GM19239 (cell line): ENCODE measurements at regions not wholly inside any gene's neighbourhood (a gene's known extent, or its start where the extent isn't known, plus 50 kb on each side); places are given as distances from the start of the nearest gene placed in this dataset.
"Not testable (repeated sequence)": the region's sequence is repeated elsewhere in the genome, so short reads cannot be mapped to it uniquely, and the experiment has no call there.

Experiments used
- DNase-seq: peaks from one replicate; pipeline ENCODE4 v3.0.0; 2011; ENCODE audit warnings: low spot score; ENCODE audit not compliant: insufficient read length
- FAIRE-seq: peaks from 2 replicates; lab custom pipeline; 2011; peaks lifted over from hg19 to GRCh38; lab: Jason Lieb, UNC

DNA sequence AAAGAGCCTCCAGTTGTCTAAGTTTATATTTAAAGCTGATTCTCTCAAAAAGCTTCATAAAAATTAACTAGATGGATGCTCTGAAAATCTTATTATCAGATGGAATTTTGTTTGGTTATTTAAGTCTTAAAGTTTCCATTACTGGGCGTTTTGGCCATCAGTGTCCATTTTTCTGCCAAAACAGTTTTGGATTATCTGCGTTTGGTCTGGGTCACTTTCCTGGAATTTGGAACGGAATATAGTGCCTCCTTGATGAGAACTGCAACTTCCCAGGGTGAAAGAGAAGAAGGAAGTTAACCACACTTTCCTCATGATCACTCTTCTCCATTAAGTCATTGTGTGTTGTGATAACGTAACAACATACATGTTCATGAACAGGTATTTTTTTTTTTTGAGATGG lies 764.9 kb upstream of the AUTS2 start:
- DNase-seq (no peak), FAIRE-seq (no peak)

DNA sequence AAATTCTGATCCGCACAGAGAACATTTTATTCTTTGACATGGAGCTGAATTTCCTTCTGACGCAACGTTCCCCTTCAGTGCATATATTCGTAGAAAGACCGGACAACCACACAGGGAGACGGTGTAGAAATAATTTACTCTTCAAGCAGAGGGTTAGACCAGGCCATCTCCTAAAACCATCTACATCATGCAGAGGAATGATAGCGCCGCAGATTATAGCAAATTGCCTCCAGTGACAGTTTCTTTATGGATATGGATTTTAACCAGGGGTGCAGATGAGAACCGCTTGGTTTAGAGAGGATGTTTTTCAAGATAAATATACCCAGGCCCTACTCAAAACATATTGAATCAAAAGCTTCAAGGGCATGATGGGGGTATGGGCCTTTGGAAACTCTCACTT lies 759.3 kb upstream of the AUTS2 start:
- FAIRE-seq (no peak), DNase-seq (no peak)

DNA sequence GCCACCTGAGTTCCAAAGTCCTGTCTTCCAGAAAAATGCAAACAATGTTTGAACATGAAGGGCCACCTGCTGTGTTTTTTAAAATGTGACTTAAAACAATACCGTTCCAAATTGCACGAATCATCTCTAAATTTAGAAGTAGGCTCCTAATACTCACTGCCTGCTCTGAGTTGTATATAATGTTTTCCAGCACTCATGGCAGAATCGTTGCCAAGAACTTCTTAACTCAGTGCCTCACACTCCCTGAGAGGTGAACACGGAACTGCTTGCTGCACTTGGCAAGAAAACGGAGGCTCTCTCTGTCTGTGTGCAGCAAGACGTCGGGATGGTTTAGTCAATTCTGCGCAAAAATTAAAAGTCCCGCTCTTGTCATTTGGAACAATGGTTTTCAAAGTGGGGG lies 757.3 kb upstream of the AUTS2 start:
- FAIRE-seq: no peak
- no peak for DNase-seq

DNA sequence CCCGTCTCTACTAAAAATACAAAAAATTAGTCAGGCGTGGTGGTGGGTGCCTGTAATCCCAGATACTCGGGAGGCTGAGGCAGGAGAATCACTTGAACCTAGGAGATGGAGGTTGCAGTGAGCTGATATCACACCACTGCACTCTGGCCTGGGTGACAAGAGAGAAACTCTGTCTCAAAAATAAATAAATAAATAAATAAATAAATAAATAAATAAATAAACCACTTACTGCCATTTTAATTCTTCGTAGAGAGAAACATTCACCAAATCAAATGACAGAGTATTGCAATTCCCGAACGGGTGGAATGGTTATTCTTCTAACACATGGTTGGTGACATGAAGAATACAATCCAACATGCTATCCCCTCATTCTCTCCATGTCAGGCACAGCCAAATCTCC lies 754.3 kb upstream of the AUTS2 start:
- DNase-seq, FAIRE-seq: not testable (repeated sequence)

DNA sequence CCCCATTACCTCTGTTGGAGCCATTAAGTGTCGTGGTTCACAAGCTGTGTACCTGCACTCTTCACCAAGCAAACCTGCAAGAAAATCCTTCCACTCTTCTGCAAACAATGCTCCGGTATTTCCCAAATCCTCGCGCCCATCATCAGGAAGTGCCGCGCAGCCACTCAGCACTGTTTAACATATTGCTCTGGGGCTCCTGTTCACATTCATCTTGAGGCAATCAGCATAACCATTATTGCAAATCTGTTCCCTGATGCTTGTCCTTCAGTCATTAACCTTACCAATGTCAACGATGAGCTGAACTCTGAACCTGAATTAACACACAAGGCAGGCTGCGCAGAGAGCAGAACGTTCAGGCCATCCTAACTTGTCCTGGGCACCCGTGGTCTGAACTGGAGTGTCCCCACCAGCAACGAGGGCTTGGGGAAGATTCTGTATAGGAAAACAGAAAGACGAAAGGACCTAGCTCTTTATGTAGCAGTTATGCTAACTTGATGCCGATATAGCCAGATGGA lies 751.4 kb upstream of the AUTS2 start:
- FAIRE-seq: no peak

DNA sequence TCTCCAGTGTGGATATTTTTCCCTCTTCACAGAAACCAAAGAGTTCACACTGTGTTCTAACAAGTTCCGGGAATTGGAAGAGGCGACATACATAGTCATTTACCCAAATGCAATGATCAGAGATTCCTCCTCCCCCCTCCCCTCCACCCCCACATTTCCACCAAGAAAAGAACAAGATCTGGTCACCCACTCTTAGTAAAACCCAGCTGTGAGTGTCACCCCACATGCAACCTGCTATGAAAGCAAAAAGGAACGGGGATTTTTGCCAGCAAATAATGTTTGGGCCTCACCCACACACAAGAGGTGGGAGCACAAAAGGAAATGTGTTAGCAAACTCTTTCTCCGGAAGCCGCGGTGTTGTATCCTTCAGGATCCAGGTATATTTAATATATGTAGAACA lies 745.0 kb upstream of the AUTS2 start:
- FAIRE-seq: no peak
- DNase-seq: no peak

More for the DNA sequence above, 751.4 kb upstream of the AUTS2 start:
- DNase-seq: no peak

DNA sequence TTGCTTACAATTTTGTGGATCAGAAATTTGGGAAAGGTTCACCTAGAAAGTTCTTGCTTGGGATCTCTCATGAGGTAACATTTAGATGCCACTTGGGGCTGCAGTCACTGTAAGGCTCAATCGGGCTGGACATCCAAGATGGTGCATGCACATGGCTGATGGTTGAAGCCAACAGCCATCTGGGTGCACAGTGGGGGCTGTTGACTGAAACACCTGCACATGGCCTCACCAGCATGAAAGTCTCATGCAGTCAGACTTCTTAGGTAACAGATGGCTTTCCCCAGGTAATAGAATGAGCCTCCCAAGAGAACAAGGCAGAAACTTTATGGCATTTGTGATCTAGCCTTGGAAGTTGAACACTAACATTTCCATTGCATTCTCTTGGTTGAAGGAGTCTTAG lies 740.7 kb upstream of the AUTS2 start:
- FAIRE-seq: no peak
- no peak for DNase-seq

DNA sequence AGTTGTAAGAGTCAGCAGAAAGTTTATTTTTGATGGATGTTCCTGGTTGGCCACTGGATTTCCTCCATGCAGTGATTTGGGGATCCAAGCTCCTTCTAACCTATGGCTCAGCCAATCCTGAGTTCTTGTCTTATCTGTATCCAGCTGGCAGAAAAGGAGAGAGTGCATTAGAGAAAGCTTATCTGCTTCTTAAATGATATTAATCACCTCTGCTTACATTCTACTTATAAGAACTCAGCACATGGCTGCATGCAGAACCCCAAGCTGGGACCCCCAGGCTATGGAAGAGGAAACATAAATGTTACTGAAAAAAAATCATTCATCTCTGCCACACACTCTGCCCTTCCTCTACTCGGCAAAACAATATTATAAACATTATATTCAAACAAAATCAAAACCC lies 739.8 kb upstream of the AUTS2 start:
- DNase-seq (no peak), FAIRE-seq (no peak)

DNA sequence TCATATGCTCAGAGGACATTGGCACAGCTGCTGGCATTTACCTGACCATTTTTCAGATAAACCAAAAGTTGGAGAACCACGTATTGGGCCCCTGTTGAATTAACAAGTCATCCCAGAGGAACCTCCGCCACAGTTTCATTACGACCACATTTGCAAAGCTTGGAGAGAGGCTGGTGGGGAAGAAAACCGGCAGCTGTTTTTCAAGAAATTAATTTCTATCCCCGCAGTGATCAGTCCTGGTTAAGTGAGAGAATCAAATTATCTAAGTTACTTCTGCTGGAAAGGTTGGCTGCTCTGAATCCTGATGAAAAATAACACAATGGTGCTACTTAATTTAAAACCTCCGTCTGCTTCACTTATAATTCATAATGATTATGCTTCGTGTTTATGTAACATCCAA lies 737.1 kb upstream of the AUTS2 start:
- DNase-seq: no peak
- FAIRE-seq: no peak

DNA sequence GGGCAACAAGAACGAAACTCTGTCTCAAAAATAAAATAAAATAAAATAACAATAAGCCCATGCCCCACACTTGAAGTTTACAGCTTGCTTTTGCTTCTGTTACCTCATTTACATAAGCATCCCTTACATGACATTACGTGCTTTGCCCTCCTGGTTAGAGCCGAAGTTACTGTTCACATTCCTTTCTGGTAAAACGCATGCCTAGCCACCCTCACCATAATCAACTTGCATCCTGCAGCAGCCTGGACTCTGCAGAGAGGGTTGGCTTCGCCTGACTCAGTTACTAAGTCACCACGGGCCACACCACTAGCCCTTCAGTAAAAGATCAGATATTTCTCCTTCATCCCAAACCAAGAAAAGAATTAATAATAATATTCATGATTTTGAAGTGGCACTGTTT lies 736.0 kb upstream of the AUTS2 start:
- FAIRE-seq (no peak), DNase-seq (no peak)

DNA sequence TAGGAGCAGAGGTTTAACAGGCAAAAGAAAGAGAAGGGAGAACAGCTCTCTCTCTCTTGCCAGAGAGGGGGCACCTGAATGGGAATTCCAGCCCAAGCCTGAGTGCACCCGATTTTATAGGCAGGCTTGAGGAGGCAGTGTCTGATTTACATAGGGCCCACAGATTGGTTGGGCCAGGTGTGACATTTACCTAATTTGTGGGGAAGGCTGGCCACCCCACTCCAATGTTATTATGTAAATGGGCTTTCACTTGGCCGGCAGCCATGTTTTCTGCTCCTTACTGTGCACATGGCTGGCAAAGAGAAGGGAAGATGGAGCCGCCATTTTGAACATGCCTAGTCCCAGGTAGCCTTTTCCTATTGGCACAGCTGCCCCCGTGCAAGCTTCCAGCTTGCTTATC lies 735.5 kb upstream of the AUTS2 start:
- DNase-seq (no peak), FAIRE-seq (no peak)

DNA sequence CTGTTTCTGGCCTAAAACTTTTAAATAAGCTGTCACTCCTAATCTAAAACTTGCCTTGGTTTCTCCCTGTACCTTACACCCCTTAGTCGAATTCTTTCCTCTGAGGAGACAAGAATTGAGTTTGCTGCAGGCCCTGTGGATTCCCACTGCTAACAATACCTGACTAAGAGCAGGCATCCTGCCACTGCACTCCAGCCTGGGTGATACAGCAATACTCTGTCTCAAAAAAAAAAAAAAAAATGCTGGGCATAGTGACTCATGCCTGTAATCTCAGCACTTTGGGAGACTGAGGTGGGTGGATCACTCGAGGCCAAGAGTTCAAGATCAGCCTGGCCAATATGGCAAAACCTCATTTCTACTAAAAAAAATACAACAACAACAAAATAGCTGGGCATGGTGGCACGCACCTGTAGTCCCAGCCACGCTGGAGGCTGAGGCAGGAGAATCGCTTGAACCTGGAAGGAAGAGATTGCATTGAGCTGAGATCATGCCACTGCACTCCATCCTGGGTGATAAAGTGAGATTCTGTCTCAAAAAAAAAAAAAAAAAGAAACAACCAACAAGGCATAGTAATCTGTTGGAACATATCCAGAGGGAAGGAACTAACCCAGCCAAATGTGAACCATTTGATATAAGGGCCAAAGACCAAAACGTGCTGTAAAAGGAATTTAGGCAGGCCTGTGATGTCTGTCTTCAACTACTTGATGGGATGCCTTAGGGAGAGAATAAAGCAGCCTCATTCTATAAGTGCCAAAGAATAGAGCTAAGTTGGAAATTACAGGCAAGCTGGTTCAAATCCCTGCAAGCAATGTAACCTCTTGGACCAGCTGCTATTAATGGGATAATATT lies 732.7 kb upstream of the AUTS2 start:
- FAIRE-seq (no peak), DNase-seq (no peak)

DNA sequence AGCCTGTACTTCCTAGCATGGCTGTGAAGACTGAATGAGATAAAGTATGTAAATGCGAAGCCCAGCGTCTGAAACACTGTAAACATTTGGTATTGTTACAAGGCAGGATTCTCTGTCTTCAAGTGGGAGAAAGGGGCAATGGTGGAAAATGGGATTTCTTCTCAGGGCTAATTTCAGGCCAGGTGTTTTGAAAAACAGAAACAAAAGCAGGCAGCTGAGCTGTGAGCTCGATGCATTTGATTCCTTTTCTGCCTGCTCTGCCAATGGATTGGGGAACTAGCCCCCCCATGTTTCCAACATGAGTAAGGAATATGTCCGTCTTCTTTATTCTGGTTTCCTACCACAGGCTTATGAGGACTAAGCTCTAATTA lies 732.1 kb upstream of the AUTS2 start:
- no peak for FAIRE-seq
- no peak for DNase-seq

DNA sequence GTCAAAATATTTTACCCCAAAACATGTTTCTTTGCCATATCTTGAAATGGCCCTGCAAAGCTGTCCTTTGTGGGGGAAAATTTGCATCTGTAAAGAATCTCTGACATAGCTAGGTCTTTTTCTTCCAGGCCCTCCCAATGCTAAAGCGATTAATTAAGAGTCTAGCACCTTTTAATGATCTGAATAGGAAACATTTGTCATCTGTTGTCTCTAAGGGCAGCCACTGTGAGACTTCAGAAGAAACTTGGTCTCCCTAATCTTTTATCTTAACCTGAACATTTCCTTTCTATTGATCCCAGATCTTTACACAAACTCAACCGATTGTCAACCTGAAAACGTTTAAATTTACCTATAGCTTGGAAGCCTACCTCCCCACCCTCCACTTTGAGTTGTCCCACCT lies 731.6 kb upstream of the AUTS2 start:
- DNase-seq, FAIRE-seq: not testable (repeated sequence)

DNA sequence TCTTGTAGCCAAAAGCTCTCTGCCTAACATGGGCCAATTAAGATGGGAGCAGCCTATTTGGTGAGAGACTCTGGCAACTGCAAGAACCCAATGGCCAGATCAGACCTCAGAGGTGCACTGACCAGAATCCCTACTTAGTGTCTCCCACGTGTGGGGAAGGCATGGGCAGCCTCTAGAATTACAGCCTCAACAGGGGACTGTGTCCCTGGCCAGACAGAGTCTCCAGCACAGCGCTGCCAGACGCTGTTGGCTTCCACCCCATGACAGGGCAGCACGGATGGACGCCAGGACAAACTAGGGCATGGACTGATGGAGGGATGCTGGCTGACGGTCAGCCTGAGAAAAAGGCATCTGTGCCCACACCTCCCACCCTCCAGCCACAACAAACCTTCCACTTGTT lies 729.3 kb upstream of the AUTS2 start:
- DNase-seq: no peak

DNA sequence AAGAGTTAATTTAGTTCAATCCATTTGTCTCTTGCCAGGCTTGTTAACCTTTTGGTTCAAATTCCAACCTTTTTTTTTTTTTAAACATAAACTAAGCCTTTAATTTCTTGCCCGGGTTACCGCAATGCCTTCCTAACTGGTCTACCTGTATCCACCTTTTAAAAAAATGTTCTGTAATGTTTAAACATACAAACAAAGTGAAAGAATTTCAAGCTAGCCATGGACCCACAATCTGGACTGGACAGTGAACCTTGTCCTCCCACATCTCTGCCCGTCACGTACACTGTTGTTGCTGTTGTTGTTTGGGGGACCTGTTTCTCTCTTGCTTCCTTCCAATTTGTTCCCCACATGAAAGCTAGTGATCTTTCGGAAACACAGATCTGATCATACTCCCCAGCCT lies 724.7 kb upstream of the AUTS2 start:
- FAIRE-seq (no peak), DNase-seq (no peak)

More for the DNA sequence above, 729.3 kb upstream of the AUTS2 start:
- FAIRE-seq: no peak

DNA sequence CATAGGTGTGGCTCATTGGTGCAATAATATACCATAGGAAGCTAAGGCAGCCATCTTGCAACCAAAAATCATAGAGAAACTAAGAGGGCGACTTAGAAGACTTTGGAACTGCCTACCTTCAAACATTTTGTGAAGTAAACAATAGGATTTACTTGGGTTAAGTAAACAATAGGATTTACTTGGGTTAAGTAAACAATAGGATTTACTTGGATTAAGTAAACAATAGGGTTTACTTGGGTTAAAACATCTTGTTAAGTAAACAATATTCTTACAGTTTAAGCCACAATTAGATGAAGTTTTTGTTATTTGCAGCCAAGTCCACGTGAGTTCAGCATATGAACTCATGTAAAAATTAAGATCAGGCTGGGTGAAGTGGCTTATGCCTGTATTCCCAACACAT lies 722.4 kb upstream of the AUTS2 start:
- FAIRE-seq (no peak), DNase-seq (no peak)

DNA sequence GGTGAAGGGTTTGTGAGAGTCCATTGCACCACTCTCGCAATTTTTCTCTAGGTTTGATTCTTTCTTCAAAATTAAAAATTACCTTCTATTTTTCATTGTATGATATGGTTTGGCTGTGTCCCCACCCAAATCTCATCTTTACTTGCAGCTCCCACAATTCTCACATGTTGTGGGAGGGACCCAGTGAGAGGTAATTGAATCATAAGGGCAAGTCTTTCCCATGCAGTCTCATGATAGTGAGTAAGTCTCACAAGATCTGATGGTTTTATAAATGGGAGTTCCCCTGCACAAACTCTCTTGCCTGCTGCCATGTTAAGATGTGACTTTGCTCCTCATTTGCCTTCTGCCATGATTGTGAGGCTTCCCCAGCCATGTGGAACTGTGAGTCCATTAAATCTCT lies 711.2 kb upstream of the AUTS2 start:
- FAIRE-seq: not testable (repeated sequence)

DNA sequence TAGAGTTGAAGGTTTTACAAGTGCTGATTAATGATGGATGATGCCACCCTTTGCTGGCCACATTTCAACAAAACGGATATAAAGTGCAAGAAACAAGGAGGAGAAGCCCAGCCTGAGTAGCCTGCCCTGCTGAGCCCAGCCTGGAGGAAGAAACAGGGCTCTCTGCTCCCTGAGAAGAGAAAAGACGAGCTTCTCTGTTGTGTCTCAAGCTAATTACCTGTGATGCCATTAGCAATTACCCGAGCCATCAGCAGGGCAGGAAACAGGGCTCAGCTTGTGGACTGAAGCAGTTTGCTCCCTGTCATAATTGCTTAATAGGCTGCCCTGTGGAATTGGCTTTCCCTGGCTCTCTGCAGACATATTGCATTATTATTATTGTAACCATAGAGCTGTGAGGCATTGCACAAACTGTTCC lies 709.3 kb upstream of the AUTS2 start:
- FAIRE-seq (no peak), DNase-seq (no peak)

More for the DNA sequence above, 711.2 kb upstream of the AUTS2 start:
- DNase-seq: not testable (repeated sequence)

DNA sequence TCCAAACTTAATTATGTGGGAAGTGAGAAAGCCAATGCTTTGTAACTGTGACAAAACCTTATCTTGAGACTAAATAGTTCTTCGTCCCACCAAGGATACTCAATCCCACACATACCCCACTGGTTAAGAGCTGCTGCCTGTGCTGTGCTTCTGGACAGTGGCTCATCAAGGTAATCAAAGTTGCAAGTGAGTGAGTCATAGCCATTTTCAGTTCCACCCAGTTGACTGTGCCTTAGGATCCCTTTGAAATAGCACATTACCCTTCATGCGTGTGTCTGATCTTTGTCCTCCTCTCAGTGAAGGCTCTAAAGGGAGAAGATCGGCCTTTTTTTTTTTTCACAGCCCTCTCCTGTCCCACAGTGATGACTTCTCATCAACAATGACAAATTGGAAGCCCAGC lies 706.0 kb upstream of the AUTS2 start:
- FAIRE-seq: no peak
- no peak for DNase-seq

DNA sequence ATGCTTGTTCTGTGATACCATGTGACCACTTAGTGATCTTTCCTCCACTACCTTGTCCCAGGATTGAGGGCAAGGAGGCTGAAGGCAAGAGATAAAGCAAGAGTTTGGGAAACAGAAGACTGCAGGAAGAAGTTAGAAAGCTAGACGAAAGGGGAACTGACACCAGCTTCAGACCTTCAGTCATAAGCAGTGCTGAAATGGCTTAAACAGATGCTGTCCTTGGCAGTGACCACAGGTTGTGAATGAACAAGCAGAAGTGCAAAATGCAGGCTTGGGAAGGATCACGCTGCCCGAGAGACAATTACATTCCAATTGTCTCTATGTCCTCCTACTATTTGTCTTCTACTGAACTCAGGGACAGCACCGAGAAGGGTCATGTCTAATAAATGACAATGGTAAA lies 704.9 kb upstream of the AUTS2 start:
- no peak for DNase-seq
- no peak for FAIRE-seq

DNA sequence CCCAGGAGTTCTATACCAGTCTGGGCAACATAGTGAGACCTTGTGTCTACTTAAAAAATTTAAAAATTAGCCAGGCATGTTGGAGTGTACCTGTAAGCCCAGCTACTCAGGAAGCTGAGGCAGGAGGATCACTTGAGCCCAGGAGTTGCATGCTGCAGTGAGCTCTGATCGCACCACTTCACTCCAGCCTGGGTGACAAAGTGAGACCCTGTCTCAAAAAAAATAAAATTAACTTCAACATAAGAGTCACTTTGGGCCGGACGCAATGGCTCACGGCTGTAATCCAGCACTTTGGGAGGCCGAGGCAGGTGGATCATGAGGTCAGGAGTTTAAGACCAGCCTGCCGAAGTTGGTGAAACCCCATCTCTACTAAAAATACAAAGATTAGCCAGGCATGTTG lies 699.1 kb upstream of the AUTS2 start:
- DNase-seq, FAIRE-seq: not testable (repeated sequence)
